Omental fat pad (tissue), 3 donors: ENCODE measurements at regions not wholly inside any gene's neighbourhood (a gene's known extent, or its start where the extent isn't known, plus 50 kb on each side); places are given as distances from the start of the nearest gene placed in this dataset.

Source experiments
- ATAC-seq: fragments of 150-250 bp; one replicate; pipeline ENCODE4 v1.9.1; 2016; ENCODE audit warnings: mild to moderate bottlenecking, moderate library complexity; ENCODE audit not compliant: low FRiP score
- DNase-seq: peaks from one replicate; pipeline ENCODE4 v3.0.0-alpha.2; 2019; ENCODE audit warnings: low spot score
- CTCF ChIP-seq, 3 donors: fragments of 450-650 bp; IDR thresholded peaks; one replicate each; pipeline ENCODE4 v1.5.1; 2016 to 2017; ENCODE audit warnings: antibody characterized with exemption in 3 of 3, mild to moderate bottlenecking in 3 of 3, moderate library complexity in 2 of 3

GRCh38 chr9:106051545-106051944 lies 357.2 kb downstream of the TMEM38B start:
- DNase-seq (no peak), ATAC-seq (no peak)
- no peak for TF ChIP-seq CTCF (IDR thresholded peaks at IDR 0.05)

GRCh38 chr9:106052166-106052565 lies 357.8 kb downstream of the TMEM38B start:
- no peak for ATAC-seq
- TF ChIP-seq CTCF (IDR thresholded peaks at IDR 0.05), result no peak
- DNase-seq, result no peak

GRCh38 chr9:106052735-106053134 lies 358.4 kb downstream of the TMEM38B start:
- DNase-seq, result no peak
- ATAC-seq, result no peak
- TF ChIP-seq CTCF (IDR thresholded peaks at IDR 0.05), result no peak

- no peak for ATAC-seq
- no peak for TF ChIP-seq CTCF (IDR thresholded peaks at IDR 0.05)
- DNase-seq, result no peak
Measured at GRCh38 chr9:106056328-106056727, 362.0 kb downstream of the TMEM38B start.

- no peak for TF ChIP-seq CTCF (IDR thresholded peaks at IDR 0.05)
- DNase-seq (no peak), ATAC-seq (no peak)
Measured at GRCh38 chr9:106058460-106058859, 364.1 kb downstream of the TMEM38B start.

GRCh38 chr9:106059886-106060285 lies 365.5 kb downstream of the TMEM38B start:
- TF ChIP-seq CTCF (IDR thresholded peaks at IDR 0.05), result no peak
- ATAC-seq (no peak), DNase-seq (no peak)

- DNase-seq, result no peak
- TF ChIP-seq CTCF (IDR thresholded peaks at IDR 0.05), result no peak
- ATAC-seq, result no peak
Measured at GRCh38 chr9:106060885-106061284, 366.5 kb downstream of the TMEM38B start.
